SK-N-MC (cell line): ENCODE measurements at regions not wholly inside any gene's neighbourhood (a gene's known extent, or its start where the extent isn't known, plus 50 kb on each side); places are given as distances from the start of the nearest gene placed in this dataset.

ENCODE experiments used
- DNase-seq: peaks from one replicate; pipeline ENCODE4 v3.0.0-alpha.2; 2011; ENCODE audit warnings: low read depth, low spot score
- H3K27ac ChIP-seq: fragments of 200-600 bp; sonication (generic); 2 replicates; pipeline ENCODE4 v1.5.1; 2016; ENCODE audit warnings: mixed run types
- H3K36me3 ChIP-seq: fragments of 200-600 bp; sonication (generic); 2 replicates; pipeline ENCODE4 v1.6.1; 2017; ENCODE audit warnings: antibody characterized with exemption, low read length, mixed read lengths; ENCODE audit not compliant: insufficient read depth
- H3K4me3 ChIP-seq: fragments of 200-600 bp; sonication (generic); 2 replicates; pipeline ENCODE4 v1.5.1; 2016
- H3K9ac ChIP-seq: fragments of 200-600 bp; sonication (generic); 2 replicates; pipeline ENCODE4 v1.8.0; 2017; ENCODE audit warnings: mixed run types, mixed read lengths; ENCODE audit not compliant: insufficient read length
- H3K9me3 ChIP-seq: fragments of 200-600 bp; sonication (generic); 2 replicates; pipeline ENCODE4 v1.6.1; 2017; ENCODE audit warnings: low read depth, mild to moderate bottlenecking, antibody characterized with exemption, low read length, moderate library complexity, mixed read lengths
- EZH2 ChIP-seq: fragments of 200-600 bp; sonication (generic); IDR thresholded peaks from one replicate; pipeline ENCODE4 v1.6.1; 2017; ENCODE audit warnings: antibody characterized with exemption
- FOXP2 ChIP-seq: optimal IDR thresholded peaks from 2 replicates; pipeline ENCODE3; 2011; ENCODE audit warnings: mild to moderate bottlenecking, moderate library complexity; ENCODE audit not compliant: insufficient read depth; ENCODE audit errors: extremely low read length, control extremely low read depth
- POLR2AphosphoS5 ChIP-seq: IDR thresholded peaks from 2 replicates; pipeline ENCODE4 v1.6.1; 2012; ENCODE audit warnings: mild to moderate bottlenecking, low read depth, low read length, borderline replicate concordance

GRCh38 chr3:72004749-72005292, 219.9 kb upstream of the PROK2 start:
- no peak for DNase-seq
- Histone ChIP-seq H3K9me3 (no peaks in the 10 kb centered on the region), H3K27ac (no peak overlapping the region), H3K36me3 (no peaks in the 10 kb centered on the region), H3K9ac (no peak overlapping the region), H3K4me3 (no peak overlapping the region)
- TF ChIP-seq FOXP2 (no peak), EZH2 (no peak), POLR2AphosphoS5 (no peak)

- Histone ChIP-seq H3K27ac (no peak overlapping the region), H3K4me3 (no peak overlapping the region), H3K9ac (no peak overlapping the region), H3K9me3 (no peaks in the 10 kb centered on the region), H3K36me3 (no peaks in the 10 kb centered on the region)
- no peak for TF ChIP-seq POLR2AphosphoS5
- no peak for TF ChIP-seq FOXP2
- TF ChIP-seq EZH2: no peak
- DNase-seq: no peak
Observed at GRCh38 chr3:72003936-72004335, 219.0 kb upstream of the PROK2 start.

GRCh38 chr3:72001758-72002157, 216.8 kb upstream of the PROK2 start:
- Histone ChIP-seq H3K9me3 (no peaks in the 10 kb centered on the region), H3K4me3 (no peak overlapping the region), H3K27ac (no peak overlapping the region), H3K9ac (no peak overlapping the region), H3K36me3 (no peaks in the 10 kb centered on the region)
- TF ChIP-seq POLR2AphosphoS5: no peak
- TF ChIP-seq FOXP2: no peak
- no peak for TF ChIP-seq EZH2
- DNase-seq: no peak

GRCh38 chr3:71998995-71999673, 214.2 kb upstream of the PROK2 start:
- no peak overlapping the region for H3K27ac ChIP-seq
- DNase-seq: no peak
- H3K9ac ChIP-seq: no peak overlapping the region
- no peaks in the 10 kb centered on the region for H3K36me3 ChIP-seq
- H3K4me3 ChIP-seq: no peak overlapping the region
- no peaks in the 10 kb centered on the region for H3K9me3 ChIP-seq
- no peak for TF ChIP-seq EZH2
- TF ChIP-seq POLR2AphosphoS5: no peak
- TF ChIP-seq FOXP2: no peak

- Histone ChIP-seq H3K27ac (no peak overlapping the region), H3K36me3 (no peaks in the 10 kb centered on the region), H3K9me3 (no peaks in the 10 kb centered on the region), H3K9ac (no peak overlapping the region), H3K4me3 (no peak overlapping the region)
- no peak for TF ChIP-seq FOXP2
- TF ChIP-seq EZH2: no peak
- no peak for TF ChIP-seq POLR2AphosphoS5
- DNase-seq: no peak
Observed at GRCh38 chr3:71997066-71997653, 212.2 kb upstream of the PROK2 start.

- no peak for DNase-seq
- Histone ChIP-seq H3K4me3 (no peak overlapping the region), H3K36me3 (no peaks in the 10 kb centered on the region), H3K9ac (no peak overlapping the region), H3K27ac (no peak overlapping the region), H3K9me3 (no peaks in the 10 kb centered on the region)
- TF ChIP-seq EZH2 (no peak), FOXP2 (no peak), POLR2AphosphoS5 (no peak)
Observed at GRCh38 chr3:71994906-71995305, 210.0 kb upstream of the PROK2 start.

GRCh38 chr3:71994203-71994602, 209.3 kb upstream of the PROK2 start:
- Histone ChIP-seq H3K36me3 (no peaks in the 10 kb centered on the region), H3K27ac (no peak overlapping the region), H3K9ac (no peak overlapping the region), H3K9me3 (no peaks in the 10 kb centered on the region), H3K4me3 (no peak overlapping the region)
- DNase-seq: no peak
- TF ChIP-seq POLR2AphosphoS5 (no peak), EZH2 (no peak), FOXP2 (no peak)

- Histone ChIP-seq H3K27ac (no peak overlapping the region), H3K36me3 (no peaks in the 10 kb centered on the region)
Observed at GRCh38 chr3:71991681-71992080, 206.7 kb upstream of the PROK2 start.

GRCh38 chr3:71991046-71991445, 206.1 kb upstream of the PROK2 start:
- Histone ChIP-seq H3K36me3 (no peaks in the 10 kb centered on the region), H3K4me3 (no peak overlapping the region), H3K27ac (no peak overlapping the region), H3K9me3 (no peaks in the 10 kb centered on the region), H3K9ac (no peak overlapping the region)
- TF ChIP-seq FOXP2 (no peak), EZH2 (no peak), POLR2AphosphoS5 (no peak)
- no peak for DNase-seq

More at GRCh38 chr3:71991681-71992080, 206.7 kb upstream of the PROK2 start:
- no peak for DNase-seq
- TF ChIP-seq FOXP2 (no peak), EZH2 (no peak), POLR2AphosphoS5 (no peak)
- no peak overlapping the region for H3K9ac ChIP-seq
- H3K4me3 ChIP-seq: no peak overlapping the region
- H3K9me3 ChIP-seq: no peaks in the 10 kb centered on the region
